GM19395 (cell line): ENCODE measurements at regions not wholly inside any gene's neighbourhood (a gene's known extent, or its start where the extent isn't known, plus 50 kb on each side); places are given as distances from the start of the nearest gene placed in this dataset.
"Not testable (repeated sequence)": the region's sequence is repeated elsewhere in the genome, so short reads cannot be mapped to it uniquely, and the experiment has no call there.

ENCODE experiments used
- ATAC-seq: cut with Tn5 transposase; IDR thresholded peaks from one replicate; pipeline ENCODE4 v1.9.1; 2021; ENCODE audit warnings: mild to moderate bottlenecking, moderate library complexity; ENCODE audit not compliant: unreplicated experiment

GRCh38 chr13:50720861-50721671 lies 122.4 kb downstream of the DLEU7 start:
- ATAC-seq, result no peak

- ATAC-seq, result no peak
Observed at GRCh38 chr13:50721672-50721992, 121.9 kb downstream of the DLEU7 start.

- no peak for ATAC-seq
Observed at GRCh38 chr13:50722440-50723125, 120.9 kb downstream of the DLEU7 start.

GRCh38 chr13:50724438-50724837 lies 119.1 kb downstream of the DLEU7 start:
- ATAC-seq, result no peak

- ATAC-seq, result no peak
Observed at GRCh38 chr13:50724913-50725312, 118.6 kb downstream of the DLEU7 start.

GRCh38 chr13:50726164-50726563 lies 117.3 kb downstream of the DLEU7 start:
- ATAC-seq, result no peak

- no peak for ATAC-seq
Observed at GRCh38 chr13:50729177-50729576, 114.3 kb downstream of the DLEU7 start.

- ATAC-seq, result no peak
Observed at GRCh38 chr13:50730496-50731351, 112.8 kb downstream of the DLEU7 start.

- ATAC-seq, result no peak
Observed at GRCh38 chr13:50731400-50731799, 112.1 kb downstream of the DLEU7 start.

- no peak for ATAC-seq
Observed at GRCh38 chr13:50732712-50733111, 110.8 kb downstream of the DLEU7 start.

- no peak for ATAC-seq
Observed at GRCh38 chr13:50733392-50733791, 110.1 kb downstream of the DLEU7 start.

- no peak for ATAC-seq
Observed at GRCh38 chr13:50735071-50735470, 108.4 kb downstream of the DLEU7 start.

GRCh38 chr13:50740052-50740741 lies 103.3 kb downstream of the DLEU7 start:
- no peak for ATAC-seq

- ATAC-seq, result no peak
Observed at GRCh38 chr13:50742353-50742752, 101.1 kb downstream of the DLEU7 start.

- ATAC-seq, result no peak
Observed at GRCh38 chr13:50742968-50743367, 100.5 kb downstream of the DLEU7 start.

- ATAC-seq, result no peak
Observed at GRCh38 chr13:50744116-50744660, 99.3 kb downstream of the DLEU7 start.

- no peak for ATAC-seq
Observed at GRCh38 chr13:50745542-50746115, 97.9 kb downstream of the DLEU7 start.

GRCh38 chr13:50747737-50748350 lies 95.6 kb downstream of the DLEU7 start:
- no peak for ATAC-seq

GRCh38 chr13:50753221-50753620 lies 90.3 kb downstream of the DLEU7 start:
- ATAC-seq, result not testable (repeated sequence)
